SIG-M5 treated with dmso at 0.1 percent for 504 hours (cell line): ENCODE measurements at regions not wholly inside any gene's neighbourhood (a gene's known extent, or its start where the extent isn't known, plus 50 kb on each side); places are given as distances from the start of the nearest gene placed in this dataset.
"Not testable (repeated sequence)": the region's sequence is repeated elsewhere in the genome, so short reads cannot be mapped to it uniquely, and the experiment has no call there.

Source experiments
- DNase-seq: peaks from one replicate; lab custom pipeline; 2025; ENCODE audit not compliant: unreplicated experiment; lab: John Stamatoyannopoulos, UW

DNA sequence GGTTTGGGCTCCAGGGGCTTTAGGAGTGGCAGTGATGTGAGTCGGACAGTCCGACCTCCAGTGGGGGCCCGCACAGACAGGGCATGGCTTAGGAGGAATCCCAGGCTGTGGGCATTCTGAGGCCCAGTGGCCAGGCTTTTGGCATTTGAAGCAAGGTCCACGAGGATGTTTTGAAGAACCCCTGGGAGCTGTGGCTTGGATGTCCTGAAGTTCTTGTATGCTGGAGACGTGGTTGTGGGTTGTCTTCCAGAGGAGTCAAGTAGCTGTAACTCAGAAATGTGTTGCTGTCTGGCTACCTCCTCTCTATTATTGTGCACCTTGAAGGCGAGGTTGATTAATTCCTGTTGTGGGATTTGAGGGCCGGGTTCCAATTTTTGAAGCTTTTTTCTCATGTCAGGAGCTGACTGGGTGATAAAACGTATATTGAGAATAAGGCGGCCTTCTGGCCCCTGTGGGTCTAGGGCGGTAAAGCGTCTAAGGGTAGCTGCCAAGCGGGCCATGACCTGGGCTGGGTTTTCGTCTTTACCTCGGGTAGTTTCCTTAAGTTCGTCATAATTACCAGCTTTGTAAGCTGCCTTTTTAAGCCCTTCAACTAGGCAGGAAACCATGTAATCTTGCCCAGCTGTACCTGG is 67.3 kb upstream of the EZR start:
- DNase-seq: not testable (repeated sequence)

- not testable (repeated sequence) for DNase-seq
Measured at GRCh38 chr6:158881884-158882283, 62.7 kb upstream of the EZR start.

- DNase-seq: not testable (repeated sequence)
Measured at GRCh38 chr6:158881276-158881675, 62.1 kb upstream of the EZR start.

GRCh38 chr6:158879180-158879579 is 60.0 kb upstream of the EZR start:
- no peak for DNase-seq

- no peak for DNase-seq
Measured at GRCh38 chr6:158877716-158878115, 58.5 kb upstream of the EZR start.

DNA sequence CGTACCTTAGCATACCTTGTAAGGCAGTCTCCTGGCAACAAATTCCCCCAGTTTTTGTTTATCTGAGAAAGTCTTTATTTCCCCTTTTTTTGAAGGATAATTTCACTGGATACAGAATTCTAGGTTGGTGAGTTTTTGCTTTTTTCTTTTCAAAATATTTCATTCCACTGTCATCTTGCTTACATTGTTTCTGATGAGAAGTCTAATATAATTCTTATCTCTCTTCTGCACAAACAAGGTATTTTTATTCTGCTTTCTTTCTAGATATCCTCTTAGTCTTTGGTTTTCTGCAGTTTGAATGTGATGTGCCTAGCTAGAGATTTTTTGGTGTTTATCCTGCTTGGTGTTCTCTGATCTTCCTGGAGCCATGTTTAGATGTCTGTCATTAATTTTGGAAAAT is 57.7 kb upstream of the EZR start:
- no peak for DNase-seq

DNA sequence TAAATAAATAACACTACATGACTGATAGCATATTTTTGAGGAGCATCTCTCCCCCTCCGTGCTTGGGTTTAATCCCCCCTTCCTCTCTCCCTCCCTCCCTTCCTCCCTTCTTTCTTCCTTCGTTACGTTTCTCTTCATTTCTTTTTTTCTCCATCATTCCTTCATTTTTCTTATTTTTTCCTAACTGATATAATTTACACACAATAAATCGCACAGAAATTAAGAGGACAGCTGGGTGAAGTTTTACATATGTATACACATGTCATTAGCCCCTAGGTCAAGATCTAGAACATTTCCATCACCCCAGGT is 51.4 kb upstream of the EZR start:
- DNase-seq: no peak

DNA sequence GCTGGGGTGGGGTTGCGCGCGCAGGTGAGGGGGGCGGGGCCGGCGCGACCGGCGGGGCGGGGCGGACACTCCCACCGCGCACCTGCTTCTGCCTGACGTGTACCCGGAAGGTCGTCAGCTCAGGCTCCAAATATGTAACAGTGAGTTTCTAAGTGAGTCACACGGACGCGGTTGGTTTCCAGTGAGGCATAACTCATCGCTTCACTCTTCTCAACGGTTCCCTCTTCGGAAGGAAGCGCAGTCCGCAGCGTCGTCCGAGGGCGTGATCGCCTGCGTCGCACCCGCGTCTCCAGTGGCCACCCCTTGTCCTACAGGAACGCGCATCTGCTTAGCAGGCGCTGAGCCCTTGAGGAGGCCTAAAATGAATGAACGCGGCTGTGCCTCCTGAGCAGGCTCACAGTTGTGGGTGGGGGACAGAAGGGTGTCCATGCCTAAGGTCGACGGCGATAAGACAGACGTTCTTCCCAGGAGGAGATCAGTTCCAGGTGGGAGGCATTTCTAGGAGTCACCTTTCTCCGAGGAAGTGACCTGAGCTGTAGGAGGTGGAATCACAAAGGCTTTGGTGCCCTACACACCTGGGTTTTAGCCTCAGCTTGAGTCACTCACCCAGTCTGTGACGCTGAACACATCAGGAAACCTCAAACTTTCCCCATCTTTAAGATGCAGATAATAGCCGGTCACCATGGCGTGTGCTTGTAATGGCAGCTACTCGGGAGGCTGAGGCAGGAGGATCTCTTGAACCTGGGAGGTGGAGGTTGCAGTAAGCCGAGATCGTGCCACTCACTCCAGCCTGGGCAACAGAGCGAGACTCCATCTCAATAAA is 50.9 kb upstream of the EZR start:
- DNase-seq: peak; percentile 94

DNA sequence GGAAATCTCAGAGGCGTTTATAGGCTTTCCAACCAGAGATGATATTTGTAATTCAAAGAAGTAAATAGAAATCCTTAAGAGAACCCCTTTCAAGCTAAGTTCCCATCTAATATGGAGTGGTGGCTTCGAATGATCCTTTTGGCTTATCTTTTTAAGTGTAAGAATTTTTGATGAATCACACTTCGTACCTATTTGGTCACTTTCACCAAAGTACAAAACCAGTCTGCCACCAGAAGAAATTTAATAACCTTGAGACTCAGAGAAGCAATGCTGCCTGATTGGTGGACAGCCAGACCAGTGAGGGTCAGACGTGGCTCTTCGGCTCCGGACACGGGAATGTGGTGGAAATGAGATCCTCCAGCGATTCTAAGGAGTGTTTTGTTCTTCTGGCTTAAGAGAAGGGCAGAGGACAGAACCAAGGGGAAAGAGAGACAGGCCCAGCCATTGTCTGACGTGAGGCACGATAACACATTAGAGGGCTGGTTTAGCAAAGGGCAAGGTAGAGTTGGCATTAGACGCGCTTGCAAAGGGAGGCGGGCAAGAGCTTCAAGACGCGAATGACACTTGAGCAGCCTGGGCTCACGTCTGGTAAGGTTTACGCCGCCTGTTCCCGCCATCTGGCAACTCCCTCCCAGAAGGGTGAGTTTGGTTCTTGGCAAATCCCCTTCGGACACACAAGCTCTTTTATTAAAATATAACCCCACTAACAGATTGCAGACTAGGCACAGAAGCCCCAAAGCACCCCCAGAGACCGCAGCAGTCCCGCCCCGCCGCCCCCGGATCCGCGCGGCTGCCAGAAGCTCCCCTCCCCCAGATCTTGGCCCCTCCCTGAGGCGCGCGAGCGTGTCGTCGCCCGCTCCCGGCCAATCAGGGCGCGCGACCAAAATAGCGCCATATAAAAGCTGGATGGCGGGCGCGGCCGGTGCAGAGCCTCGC is 50.0 kb upstream of the EZR start:
- DNase-seq: no peak
